H1 (cell line): ENCODE measurements at regions not wholly inside any gene's neighbourhood (a gene's known extent, or its start where the extent isn't known, plus 50 kb on each side); places are given as distances from the start of the nearest gene placed in this dataset.

Source experiments
- ASH2L ChIP-seq: fragments of 200-600, 300-600 bp; sonication (generic); IDR thresholded peaks from one replicate; pipeline ENCODE4 v1.7.1; 2017; ENCODE audit warnings: low read length
- BCL11A ChIP-seq, 2 experiments: IDR thresholded peaks; one replicate each; pipeline ENCODE4 v1.6.1; 2011; ENCODE audit warnings: low read depth in 2 of 2, low read length in 2 of 2, mild to moderate bottlenecking in 2 of 2
- CEBPB ChIP-seq: IDR thresholded peaks from 2 replicates; pipeline ENCODE4 v1.6.1; 2012; ENCODE audit warnings: low read depth, low read length
- CHD1 ChIP-seq: IDR thresholded peaks from 2 replicates; pipeline ENCODE4 v1.6.1; 2012; ENCODE audit warnings: low read depth, low read length, improper control_type of control experiment
- CREB1 ChIP-seq: IDR thresholded peaks from 2 replicates; pipeline ENCODE4 v1.6.1; 2012; ENCODE audit warnings: inconsistent platforms
- FOSL1 ChIP-seq: IDR thresholded peaks from 2 replicates; pipeline ENCODE4 v1.6.1; 2011; ENCODE audit warnings: mild to moderate bottlenecking, low read depth, low read length, moderate library complexity; ENCODE audit not compliant: insufficient read depth
- KDM4A ChIP-seq: IDR thresholded peaks from one replicate; pipeline ENCODE4 v1.7.1; 2012; ENCODE audit warnings: low read depth, mild to moderate bottlenecking, moderate library complexity, low read length, inconsistent platforms; ENCODE audit not compliant: severe bottlenecking
- KDM5A ChIP-seq: fragments of 200-600 bp; IDR thresholded peaks from 2 replicates; pipeline ENCODE4 v1.7.1; 2012; ENCODE audit warnings: mild to moderate bottlenecking, low read length, inconsistent platforms, mixed read lengths
- MAX ChIP-seq: IDR thresholded peaks from 2 replicates; pipeline ENCODE4 v1.6.1; 2012; ENCODE audit warnings: inconsistent platforms
- PHF8 ChIP-seq: fragments of 200-600 bp; sonication (generic); conservative IDR thresholded peaks from 2 replicates; pipeline ENCODE4 v1.7.1; 2012; ENCODE audit warnings: low read depth, mild to moderate bottlenecking, inconsistent platforms, low read length, moderate library complexity
- RNF2 ChIP-seq: fragments of 200-900, 300-1000 bp; sonication (generic); IDR thresholded peaks from 2 replicates; pipeline ENCODE4 v1.7.1; 2016; ENCODE audit warnings: borderline replicate concordance, low read depth, mild to moderate bottlenecking, antibody characterized with exemption, low read length; ENCODE audit not compliant: poor library complexity, severe bottlenecking; ENCODE audit errors: missing control alignments
- YY1 ChIP-seq: IDR thresholded peaks from 2 replicates; pipeline ENCODE4 v1.6.1; 2011; ENCODE audit warnings: low read depth, mild to moderate bottlenecking, low read length

- TF ChIP-seq PHF8 (no peak), MAX (no peak), KDM5A (no peak), FOSL1 (no peak), RNF2 (no peak), BCL11A (IDR thresholded peaks at IDR 0.05; ENCODE audit: low read depth in 2 of 2, low read length in 2 of 2) (no peak), CHD1 (no peak), CREB1 (no peak), YY1 (no peak), ASH2L (no peak), KDM4A (no peak), CEBPB (no peak)
These were observed 76.2 kb upstream of the SOX11 start (continued) for GRCh38 chr2:5616019-5616418.
